ENCODE measurements at regions not wholly inside any gene's neighbourhood (a gene's known extent, or its start where the extent isn't known, plus 50 kb on each side); places are given as distances from the start of the nearest gene placed in this dataset.

DNA sequence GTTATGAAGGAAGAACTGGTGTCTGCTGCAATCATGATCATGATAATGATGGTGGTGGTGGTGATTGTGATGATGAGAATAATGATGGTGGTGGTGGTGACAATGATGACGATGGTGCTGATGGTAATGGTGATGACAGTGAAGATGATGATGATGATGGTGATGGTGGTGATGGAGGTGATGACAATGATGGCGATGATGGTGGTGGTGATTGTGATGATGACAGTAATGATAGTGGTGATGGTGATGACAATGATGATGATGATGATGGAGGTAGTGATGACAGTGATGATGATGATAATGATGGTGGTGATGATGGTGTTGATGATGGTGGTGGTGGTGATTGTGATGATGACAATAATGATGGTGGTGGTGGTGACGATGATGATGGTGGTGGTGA is 52.8 kb upstream of the ANO1 start (continued):
- no peak for TF ChIP-seq RBAK (CRISPR knock-in tag; IDR thresholded peaks at IDR 0.05)
- TF ChIP-seq SMAD1 (CRISPR knock-in tag; IDR thresholded peaks at IDR 0.05; ENCODE audit: borderline replicate concordance, low read depth): no peak
- TF ChIP-seq, protein P1, sequence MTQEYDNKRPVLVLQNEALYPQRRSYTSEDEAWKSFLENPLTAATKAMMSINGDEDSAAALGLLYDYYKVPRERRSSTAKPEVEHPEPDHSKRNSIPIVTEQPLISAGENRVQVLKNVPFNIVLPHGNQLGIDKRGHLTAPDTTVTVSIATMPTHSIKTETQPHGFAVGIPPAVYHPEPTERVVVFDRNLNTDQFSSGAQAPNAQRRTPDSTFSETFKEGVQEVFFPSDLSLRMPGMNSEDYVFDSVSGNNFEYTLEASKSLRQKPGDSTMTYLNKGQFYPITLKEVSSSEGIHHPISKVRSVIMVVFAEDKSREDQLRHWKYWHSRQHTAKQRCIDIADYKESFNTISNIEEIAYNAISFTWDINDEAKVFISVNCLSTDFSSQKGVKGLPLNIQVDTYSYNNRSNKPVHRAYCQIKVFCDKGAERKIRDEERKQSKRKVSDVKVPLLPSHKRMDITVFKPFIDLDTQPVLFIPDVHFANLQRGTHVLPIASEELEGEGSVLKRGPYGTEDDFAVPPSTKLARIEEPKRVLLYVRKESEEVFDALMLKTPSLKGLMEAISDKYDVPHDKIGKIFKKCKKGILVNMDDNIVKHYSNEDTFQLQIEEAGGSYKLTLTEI (CRISPR knock-in tag; conservative IDR thresholded peaks at IDR 0.05): no peak
- no peak for TF ChIP-seq ZNF253 (CRISPR knock-in tag; IDR thresholded peaks at IDR 0.05; ENCODE audit: borderline replicate concordance)
- TF ChIP-seq RXRB (CRISPR knock-in tag; IDR thresholded peaks at IDR 0.05; ENCODE audit: borderline replicate concordance): no peak
- no peak for TF ChIP-seq ZNF282 (IDR thresholded peaks at IDR 0.05; ENCODE audit: partially characterized antibody)
- TF ChIP-seq IRF2 (CRISPR knock-in tag; IDR thresholded peaks at IDR 0.05): no peak
- TF ChIP-seq FOXP1 (IDR thresholded peaks at IDR 0.05): 0 out of 2 replicates have a peak, but pooled peaks have one; percentile 10
- no peak for TF ChIP-seq FOXP1 (CRISPR knock-in tag; IDR thresholded peaks at IDR 0.05)
- TF ChIP-seq, protein P2, sequence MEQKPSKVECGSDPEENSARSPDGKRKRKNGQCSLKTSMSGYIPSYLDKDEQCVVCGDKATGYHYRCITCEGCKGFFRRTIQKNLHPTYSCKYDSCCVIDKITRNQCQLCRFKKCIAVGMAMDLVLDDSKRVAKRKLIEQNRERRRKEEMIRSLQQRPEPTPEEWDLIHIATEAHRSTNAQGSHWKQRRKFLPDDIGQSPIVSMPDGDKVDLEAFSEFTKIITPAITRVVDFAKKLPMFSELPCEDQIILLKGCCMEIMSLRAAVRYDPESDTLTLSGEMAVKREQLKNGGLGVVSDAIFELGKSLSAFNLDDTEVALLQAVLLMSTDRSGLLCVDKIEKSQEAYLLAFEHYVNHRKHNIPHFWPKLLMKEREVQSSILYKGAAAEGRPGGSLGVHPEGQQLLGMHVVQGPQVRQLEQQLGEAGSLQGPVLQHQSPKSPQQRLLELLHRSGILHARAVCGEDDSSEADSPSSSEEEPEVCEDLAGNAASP (CRISPR knock-in tag; IDR thresholded peaks at IDR 0.05; ENCODE audit: borderline replicate concordance): no peak
- TF ChIP-seq ZNF510 (CRISPR knock-in tag; IDR thresholded peaks at IDR 0.05; ENCODE audit: low read depth): no peak

DNA sequence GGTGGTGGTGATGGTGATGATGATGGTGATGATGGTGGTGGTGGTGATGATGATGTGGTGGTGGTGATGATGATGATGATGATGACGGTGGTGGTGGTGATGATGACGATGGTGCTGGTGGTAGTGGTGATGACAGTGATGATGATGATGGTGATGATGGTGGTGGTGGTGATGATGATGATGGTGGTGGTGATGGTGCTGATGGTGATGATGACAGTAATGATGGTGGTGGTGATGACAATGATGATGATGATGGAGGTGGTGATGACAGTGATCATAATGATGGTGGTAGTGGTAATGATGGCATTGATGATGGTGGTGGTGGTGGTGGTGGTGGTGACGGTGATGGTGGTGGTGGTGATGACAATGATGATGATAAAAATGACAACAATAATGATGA is 52.1 kb upstream of the ANO1 start:
- WGBS (ENCODE audit: low lambda C conversion rate): 51% methylated on average over 3 of the region's 3 CpGs
- 0 out of 2 replicates have a peak, but pooled peaks cover 4% of the 10 kb centered on the region for H3K9me3 ChIP-seq (ENCODE audit: low read length)
- POLR2A ChIA-PET: no interaction called here

More for the DNA sequence above, 52.1 kb upstream of the ANO1 start:
- BruUV-seq (replicated peaks): no TSS peak
- DNase-seq (ENCODE audit: low spot score) (no peak), FAIRE-seq (no peak), ATAC-seq (no peak)
- Histone ChIP-seq H2AFZ (ENCODE audit: low read length) (no peak overlapping the region), H3K27me3 (ENCODE audit: control insufficient read depth in 1 of 2, insufficient read depth in 2 of 2, low read length in 2 of 2) (peaks cover 1 to 18% of the 10 kb centered on the region in 2 experiments; a peak in 3 of 5 replicates), H3K27ac (ENCODE audit: extremely low read length, insufficient read depth, low read length) (no peak overlapping the region), H3K4me3 (replicated peaks in 1 of 3; ENCODE audit: insufficient read depth in 1 of 3, low read depth in 2 of 3, low read length in 3 of 3) (no peak overlapping the region), H3K36me3 (replicated peaks in 1 of 2; ENCODE audit: control insufficient read depth in 1 of 2, insufficient read depth in 2 of 2, low read length in 2 of 2) (no peaks in the 10 kb centered on the region), H3K9ac (ENCODE audit: insufficient read depth, low read depth, low read length) (no peak overlapping the region), H4K20me1 (ENCODE audit: insufficient read depth, low read length) (no peaks in the 10 kb centered on the region), H3K4me1 (ENCODE audit: insufficient read depth, low read length) (no peaks in the 10 kb centered on the region), H3K4me2 (ENCODE audit: low read depth, low read length) (no peak overlapping the region), H3K79me2 (ENCODE audit: insufficient read depth, low read length) (no peaks in the 10 kb centered on the region)
- in situ Hi-C loops (cut with HindIII; ENCODE audit: extremely low pct_ligation_motif_present, low pct_unique_long_range_greater_than_20kb): no loop called here
- intact Hi-C loops (cut with micrococcal nuclease; ENCODE audit: unreplicated experiment): no loop called here
- TF ChIP-seq TAF1 (CRISPR knock-in tag; IDR thresholded peaks at IDR 0.05) (no peak), CREB1 (IDR thresholded peaks at IDR 0.05) (peak; percentile 93), CREB1 (CRISPR knock-in tag; IDR thresholded peaks at IDR 0.05) (no peak), PAX8 (CRISPR knock-in tag; IDR thresholded peaks at IDR 0.05; ENCODE audit: borderline replicate concordance) (no peak), JUND (CRISPR knock-in tag; IDR thresholded peaks at IDR 0.05) (no peak), ATAD3A (CRISPR knock-in tag; IDR thresholded peaks at IDR 0.05) (no peak), ZNF44 (CRISPR knock-in tag; IDR thresholded peaks at IDR 0.05) (no peak), SP140L (CRISPR knock-in tag; IDR thresholded peaks at IDR 0.05; ENCODE audit: borderline replicate concordance) (no peak), ATF7 (IDR thresholded peaks at IDR 0.05) (peak; percentile 18; the same call in 1 of the 2 replicates), ATF7 (CRISPR knock-in tag; IDR thresholded peaks at IDR 0.05) (no peak)
- TF ChIP-seq, protein P3, sequence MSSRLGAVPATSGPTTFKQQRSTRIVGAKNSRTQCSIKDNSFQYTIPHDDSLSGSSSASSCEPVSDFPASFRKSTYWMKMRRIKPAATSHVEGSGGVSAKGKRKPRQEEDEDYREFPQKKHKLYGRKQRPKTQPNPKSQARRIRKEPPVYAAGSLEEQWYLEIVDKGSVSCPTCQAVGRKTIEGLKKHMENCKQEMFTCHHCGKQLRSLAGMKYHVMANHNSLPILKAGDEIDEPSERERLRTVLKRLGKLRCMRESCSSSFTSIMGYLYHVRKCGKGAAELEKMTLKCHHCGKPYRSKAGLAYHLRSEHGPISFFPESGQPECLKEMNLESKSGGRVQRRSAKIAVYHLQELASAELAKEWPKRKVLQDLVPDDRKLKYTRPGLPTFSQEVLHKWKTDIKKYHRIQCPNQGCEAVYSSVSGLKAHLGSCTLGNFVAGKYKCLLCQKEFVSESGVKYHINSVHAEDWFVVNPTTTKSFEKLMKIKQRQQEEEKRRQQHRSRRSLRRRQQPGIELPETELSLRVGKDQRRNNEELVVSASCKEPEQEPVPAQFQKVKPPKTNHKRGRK (CRISPR knock-in tag; IDR thresholded peaks at IDR 0.05): no peak
- CTCF ChIA-PET (ENCODE audit: low intra/inter-chr PET ratio, low total read pairs): no interaction called here

Data from HepG2 (cell line).